CD4-positive, alpha-beta T cell treated with Interleukin-4 for 4 hours (primary cell): ENCODE measurements at regions not wholly inside any gene's neighbourhood (a gene's known extent, or its start where the extent isn't known, plus 50 kb on each side); places are given as distances from the start of the nearest gene placed in this dataset.

ENCODE experiments used
- DNase-seq: peaks from one replicate; pipeline ENCODE4 v3.0.0-alpha.2; 2020

- DNase-seq = no peak
Observed at GRCh38 chr5:111572561-111572960, 60.2 kb upstream of the STARD4 start.

- DNase-seq = no peak
Observed at GRCh38 chr5:111563031-111563822, 50.9 kb upstream of the STARD4 start.

GRCh38 chr5:111562561-111562960, 50.2 kb upstream of the STARD4 start:
- DNase-seq = no peak
